GM23338 (cell line): ENCODE measurements at regions not wholly inside any gene's neighbourhood (a gene's known extent, or its start where the extent isn't known, plus 50 kb on each side); places are given as distances from the start of the nearest gene placed in this dataset.

Experiments
- ATAC-seq: fragments of 200-7000 bp; cut with Tn5 transposase; 3 replicates; pipeline ENCODE4 v1.9.1; 2020
- DNase-seq: peaks from one replicate; pipeline ENCODE4 v3.0.0-alpha.2; 2015; ENCODE audit warnings: low spot score
- H2AFZ ChIP-seq: fragments of 200-600 bp; sonication (generic); 2 replicates; pipeline ENCODE4 v1.8.0; 2016; ENCODE audit warnings: antibody characterized with exemption, mild to moderate bottlenecking, moderate library complexity
- H3F3A ChIP-seq: fragments of 200-600 bp; sonication (generic); replicated peaks from 2 replicates; pipeline ENCODE4 v1.8.0; 2017; ENCODE audit warnings: antibody characterized with exemption, mixed run types, low read depth
- H3K27ac ChIP-seq: fragments of 200-600 bp; sonication (generic); 2 replicates; pipeline ENCODE4 v1.6.1; 2016; ENCODE audit warnings: low read depth
- H3K27me3 ChIP-seq: fragments of 200-600 bp; sonication (generic); 2 replicates; pipeline ENCODE4 v1.8.0; 2016; ENCODE audit warnings: mild to moderate bottlenecking, mixed run types, moderate library complexity; ENCODE audit not compliant: insufficient read depth
- H3K36me3 ChIP-seq: fragments of 200-600 bp; sonication (generic); 2 replicates; pipeline ENCODE4 v1.8.0; 2016; ENCODE audit warnings: mild to moderate bottlenecking; ENCODE audit not compliant: insufficient read depth
- H3K4me1 ChIP-seq: fragments of 200-600 bp; sonication (generic); 2 replicates; pipeline ENCODE4 v1.8.0; 2016; ENCODE audit warnings: mild to moderate bottlenecking, moderate library complexity; ENCODE audit not compliant: insufficient read depth
- H3K4me2 ChIP-seq: fragments of 200-600 bp; sonication (generic); 2 replicates; pipeline ENCODE4 v1.7.1; 2017; ENCODE audit warnings: mixed run types
- H3K4me3 ChIP-seq: fragments of 200-600 bp; sonication (generic); 2 replicates; pipeline ENCODE4 v1.6.1; 2016; ENCODE audit warnings: mixed run types
- H3K79me2 ChIP-seq: fragments of 200-600 bp; sonication (generic); replicated peaks from 2 replicates; pipeline ENCODE4 v1.8.0; 2017; ENCODE audit warnings: mild to moderate bottlenecking; ENCODE audit not compliant: insufficient read depth
- H3K9me2 ChIP-seq: fragments of 200-600 bp; sonication (generic); 2 replicates; pipeline ENCODE4 v1.8.0; 2017; ENCODE audit not compliant: insufficient read depth
- H4K20me1 ChIP-seq: fragments of 200-600 bp; sonication (generic); replicated peaks from 2 replicates; pipeline ENCODE4 v1.8.0; 2017; ENCODE audit warnings: mild to moderate bottlenecking; ENCODE audit not compliant: insufficient read depth
- H3K27ac Mint-ChIP-seq: 2 replicates; pipeline ENCODE4 v1.8.0; 2020; ENCODE audit warnings: inconsistent platforms, mild to moderate bottlenecking, moderate library complexity, mixed read lengths
- H3K27me3 Mint-ChIP-seq: 3 replicates; pipeline ENCODE4 v1.8.0; 2022; ENCODE audit warnings: low read depth, mild to moderate bottlenecking, moderate library complexity, mixed read lengths, inconsistent platforms; ENCODE audit not compliant: insufficient read depth, poor library complexity
- H3K36me3 Mint-ChIP-seq: 3 replicates; pipeline ENCODE4 v1.8.0; 2021; ENCODE audit warnings: low read depth, mild to moderate bottlenecking, inconsistent platforms, moderate library complexity, mixed read lengths
- H3K4me1 Mint-ChIP-seq: 3 replicates; pipeline ENCODE4 v1.8.0; 2020; ENCODE audit warnings: mild to moderate bottlenecking, inconsistent platforms, mixed read lengths
- H3K4me3 Mint-ChIP-seq: 3 replicates; pipeline ENCODE4 v1.8.0; 2021; ENCODE audit warnings: moderate library complexity, mild to moderate bottlenecking, inconsistent platforms, mixed read lengths
- H3K9me3 Mint-ChIP-seq: 3 replicates; pipeline ENCODE4 v1.8.0; 2020; ENCODE audit warnings: moderate library complexity, mild to moderate bottlenecking, inconsistent platforms, mixed read lengths
- EZH2phosphoT487 ChIP-seq: fragments of 200-600 bp; sonication (generic); IDR thresholded peaks from one replicate; pipeline ENCODE4 v1.8.1; 2018; ENCODE audit warnings: antibody characterized with exemption; ENCODE audit not compliant: unreplicated experiment
- NANOG ChIP-seq: IDR thresholded peaks from 2 replicates; pipeline ENCODE4 v1.6.1; 2016; ENCODE audit warnings: antibody characterized with exemption, borderline replicate concordance
- POLR2AphosphoS5 ChIP-seq: IDR thresholded peaks from 2 replicates; pipeline ENCODE4 v1.6.1; 2016; ENCODE audit warnings: antibody characterized with exemption, low read depth
- TF ChIP-seq, protein P1 (sequence below), 2 experiments: fragments of 200-600 bp in 1 of 2; sonication (generic) in 1 of 2; conservative IDR thresholded peaks; 2 replicates each; pipeline versions ENCODE4 v1.5.1 to v1.6.1; 2016 to 2017; ENCODE audit warnings: antibody characterized with exemption in 2 of 2, low read depth in 2 of 2, mild to moderate bottlenecking in 2 of 2, moderate library complexity in 1 of 2
- TF ChIP-seq, protein P2 (sequence below): IDR thresholded peaks from one replicate; pipeline ENCODE4 v1.6.1; 2018; ENCODE audit warnings: antibody characterized with exemption; ENCODE audit not compliant: unreplicated experiment
- TF ChIP-seq, protein P3 (sequence below): IDR thresholded peaks from 2 replicates; pipeline ENCODE4 v1.6.1; 2016; ENCODE audit warnings: antibody characterized with exemption

DNA sequence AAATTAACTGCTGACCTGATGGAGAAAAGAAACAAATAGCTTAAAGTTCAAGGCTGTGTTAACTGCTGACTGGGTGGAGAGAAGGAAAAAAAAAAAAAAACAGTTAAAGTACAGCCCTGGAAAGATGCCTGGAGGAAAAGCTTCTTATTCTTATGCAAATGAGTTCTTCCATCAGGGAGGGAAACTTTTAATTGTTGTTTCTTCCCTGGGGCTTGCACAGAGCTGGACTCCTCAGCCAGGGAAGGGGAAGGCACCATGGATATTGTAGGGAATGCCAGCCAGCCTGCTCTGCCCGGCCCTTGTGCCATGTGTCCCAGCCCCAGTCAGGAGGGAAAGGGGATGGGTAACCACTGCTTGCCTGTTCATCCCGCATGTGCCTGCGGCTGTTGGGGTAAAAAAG is 833.1 kb upstream of the CRIM1 start:
- H3K4me1 Mint-ChIP-seq = peaks cover 6% of the 10 kb centered on the region
- peaks cover 2% of the 10 kb centered on the region for H3K27me3 Mint-ChIP-seq
- H3K4me3 Mint-ChIP-seq = no peak overlapping the region
- H3K27ac Mint-ChIP-seq = no peak overlapping the region
- H3K27me3 ChIP-seq = no peaks in the 10 kb centered on the region
- H3K9me2 ChIP-seq = no peaks in the 10 kb centered on the region; the same call in 1 of the 2 replicates
- H2AFZ ChIP-seq = peak overlapping the region; percentile 0
- 0 out of 2 replicates have a peak, but pooled peaks cover 23% of the 10 kb centered on the region for H3K36me3 ChIP-seq
- H4K20me1 ChIP-seq = no peaks in the 10 kb centered on the region
- peaks cover 5% of the 10 kb centered on the region; the same call in 1 of the 2 replicates for H3K4me1 ChIP-seq
- no peaks in the 10 kb centered on the region for H3F3A ChIP-seq
- H3K79me2 ChIP-seq = no peaks in the 10 kb centered on the region
- peaks cover 57% of the 10 kb centered on the region for H3K9me3 Mint-ChIP-seq
- peaks cover 45% of the 10 kb centered on the region for H3K36me3 Mint-ChIP-seq
- no peak overlapping the region for H3K4me3 ChIP-seq
- no peak overlapping the region for H3K4me2 ChIP-seq
- peak; percentile 49; the same call in 2 of the 3 replicates for ATAC-seq
- no peak overlapping the region for H3K27ac ChIP-seq
- peak; percentile 37 for DNase-seq
- TF ChIP-seq, protein P1, sequence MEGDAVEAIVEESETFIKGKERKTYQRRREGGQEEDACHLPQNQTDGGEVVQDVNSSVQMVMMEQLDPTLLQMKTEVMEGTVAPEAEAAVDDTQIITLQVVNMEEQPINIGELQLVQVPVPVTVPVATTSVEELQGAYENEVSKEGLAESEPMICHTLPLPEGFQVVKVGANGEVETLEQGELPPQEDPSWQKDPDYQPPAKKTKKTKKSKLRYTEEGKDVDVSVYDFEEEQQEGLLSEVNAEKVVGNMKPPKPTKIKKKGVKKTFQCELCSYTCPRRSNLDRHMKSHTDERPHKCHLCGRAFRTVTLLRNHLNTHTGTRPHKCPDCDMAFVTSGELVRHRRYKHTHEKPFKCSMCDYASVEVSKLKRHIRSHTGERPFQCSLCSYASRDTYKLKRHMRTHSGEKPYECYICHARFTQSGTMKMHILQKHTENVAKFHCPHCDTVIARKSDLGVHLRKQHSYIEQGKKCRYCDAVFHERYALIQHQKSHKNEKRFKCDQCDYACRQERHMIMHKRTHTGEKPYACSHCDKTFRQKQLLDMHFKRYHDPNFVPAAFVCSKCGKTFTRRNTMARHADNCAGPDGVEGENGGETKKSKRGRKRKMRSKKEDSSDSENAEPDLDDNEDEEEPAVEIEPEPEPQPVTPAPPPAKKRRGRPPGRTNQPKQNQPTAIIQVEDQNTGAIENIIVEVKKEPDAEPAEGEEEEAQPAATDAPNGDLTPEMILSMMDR (conservative IDR thresholded peaks at IDR 0.05; ENCODE audit: low read depth in 2 of 2) = no peak
- no peak for TF ChIP-seq EZH2phosphoT487
- TF ChIP-seq POLR2AphosphoS5 = no peak
- TF ChIP-seq, protein P2, sequence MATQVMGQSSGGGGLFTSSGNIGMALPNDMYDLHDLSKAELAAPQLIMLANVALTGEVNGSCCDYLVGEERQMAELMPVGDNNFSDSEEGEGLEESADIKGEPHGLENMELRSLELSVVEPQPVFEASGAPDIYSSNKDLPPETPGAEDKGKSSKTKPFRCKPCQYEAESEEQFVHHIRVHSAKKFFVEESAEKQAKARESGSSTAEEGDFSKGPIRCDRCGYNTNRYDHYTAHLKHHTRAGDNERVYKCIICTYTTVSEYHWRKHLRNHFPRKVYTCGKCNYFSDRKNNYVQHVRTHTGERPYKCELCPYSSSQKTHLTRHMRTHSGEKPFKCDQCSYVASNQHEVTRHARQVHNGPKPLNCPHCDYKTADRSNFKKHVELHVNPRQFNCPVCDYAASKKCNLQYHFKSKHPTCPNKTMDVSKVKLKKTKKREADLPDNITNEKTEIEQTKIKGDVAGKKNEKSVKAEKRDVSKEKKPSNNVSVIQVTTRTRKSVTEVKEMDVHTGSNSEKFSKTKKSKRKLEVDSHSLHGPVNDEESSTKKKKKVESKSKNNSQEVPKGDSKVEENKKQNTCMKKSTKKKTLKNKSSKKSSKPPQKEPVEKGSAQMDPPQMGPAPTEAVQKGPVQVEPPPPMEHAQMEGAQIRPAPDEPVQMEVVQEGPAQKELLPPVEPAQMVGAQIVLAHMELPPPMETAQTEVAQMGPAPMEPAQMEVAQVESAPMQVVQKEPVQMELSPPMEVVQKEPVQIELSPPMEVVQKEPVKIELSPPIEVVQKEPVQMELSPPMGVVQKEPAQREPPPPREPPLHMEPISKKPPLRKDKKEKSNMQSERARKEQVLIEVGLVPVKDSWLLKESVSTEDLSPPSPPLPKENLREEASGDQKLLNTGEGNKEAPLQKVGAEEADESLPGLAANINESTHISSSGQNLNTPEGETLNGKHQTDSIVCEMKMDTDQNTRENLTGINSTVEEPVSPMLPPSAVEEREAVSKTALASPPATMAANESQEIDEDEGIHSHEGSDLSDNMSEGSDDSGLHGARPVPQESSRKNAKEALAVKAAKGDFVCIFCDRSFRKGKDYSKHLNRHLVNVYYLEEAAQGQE = no peak
- TF ChIP-seq, protein P3, sequence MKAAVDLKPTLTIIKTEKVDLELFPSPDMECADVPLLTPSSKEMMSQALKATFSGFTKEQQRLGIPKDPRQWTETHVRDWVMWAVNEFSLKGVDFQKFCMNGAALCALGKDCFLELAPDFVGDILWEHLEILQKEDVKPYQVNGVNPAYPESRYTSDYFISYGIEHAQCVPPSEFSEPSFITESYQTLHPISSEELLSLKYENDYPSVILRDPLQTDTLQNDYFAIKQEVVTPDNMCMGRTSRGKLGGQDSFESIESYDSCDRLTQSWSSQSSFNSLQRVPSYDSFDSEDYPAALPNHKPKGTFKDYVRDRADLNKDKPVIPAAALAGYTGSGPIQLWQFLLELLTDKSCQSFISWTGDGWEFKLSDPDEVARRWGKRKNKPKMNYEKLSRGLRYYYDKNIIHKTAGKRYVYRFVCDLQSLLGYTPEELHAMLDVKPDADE = no peak

DNA sequence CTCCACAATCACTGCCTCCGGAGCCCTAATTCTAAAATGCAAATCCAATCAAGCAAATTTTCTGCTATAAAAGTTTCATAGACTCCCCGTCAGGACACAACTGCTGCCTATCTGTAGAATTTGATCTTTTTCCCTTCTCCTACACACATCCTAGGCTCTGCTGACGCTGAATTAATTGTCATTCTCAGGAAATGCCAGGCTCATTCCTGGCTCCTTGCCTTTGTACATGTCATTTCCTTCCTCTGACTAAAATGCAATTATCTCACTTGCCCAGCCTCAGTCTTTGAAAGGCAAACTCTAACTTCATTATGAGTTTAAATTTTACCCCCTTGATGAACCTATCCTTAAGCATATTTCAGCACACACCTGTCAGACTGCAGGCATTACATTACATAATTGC is 844.9 kb upstream of the CRIM1 start:
- Histone ChIP-seq H3K4me2 (no peak overlapping the region), H3K9me2 (peaks cover 7% of the 10 kb centered on the region; the same call in 1 of the 2 replicates), H4K20me1 (no peaks in the 10 kb centered on the region), H3K4me1 (no peaks in the 10 kb centered on the region), H3K4me3 (no peak overlapping the region), H3K27me3 (no peaks in the 10 kb centered on the region), H3K27ac (no peak overlapping the region), H2AFZ (peak overlapping the region; percentile 4; the same call in 1 of the 2 replicates), H3K79me2 (no peaks in the 10 kb centered on the region), H3F3A (no peaks in the 10 kb centered on the region), H3K36me3 (no peaks in the 10 kb centered on the region)
- Mint-ChIP-seq H3K9me3 (peaks cover 22% of the 10 kb centered on the region), H3K27me3 (peaks cover 1% of the 10 kb centered on the region), H3K4me3 (no peak overlapping the region), H3K4me1 (no peaks in the 10 kb centered on the region), H3K36me3 (peaks cover 6% of the 10 kb centered on the region; the same call in 2 of the 3 replicates), H3K27ac (no peak overlapping the region)
- ATAC-seq (no peak), DNase-seq (no peak)
- TF ChIP-seq, protein P2 = no peak
- TF ChIP-seq, protein P1 (conservative IDR thresholded peaks at IDR 0.05; ENCODE audit: low read depth in 2 of 2) = no peak
- TF ChIP-seq NANOG = no peak
